HK-2 (cell line): ENCODE measurements at regions not wholly inside any gene's neighbourhood (a gene's known extent, or its start where the extent isn't known, plus 50 kb on each side); places are given as distances from the start of the nearest gene placed in this dataset.
"Not testable (repeated sequence)": the region's sequence is repeated elsewhere in the genome, so short reads cannot be mapped to it uniquely, and the experiment has no call there.

Experiments
- DNase-seq: peaks from one replicate; pipeline ENCODE4 v3.0.0-alpha.2; 2018; ENCODE audit not compliant: unreplicated experiment

- DNase-seq = no peak
Observed at GRCh38 chr4:72942565-72942964, 127.0 kb downstream of the COX18 start.

GRCh38 chr4:72938516-72938915 is 131.0 kb downstream of the COX18 start:
- DNase-seq = no peak

- no peak for DNase-seq
Observed at GRCh38 chr4:72935462-72935861, 134.1 kb downstream of the COX18 start.

GRCh38 chr4:72933029-72933428 is 136.5 kb downstream of the COX18 start:
- no peak for DNase-seq

- no peak for DNase-seq
Observed at GRCh38 chr4:72931346-72931745, 138.2 kb downstream of the COX18 start.

GRCh38 chr4:72929596-72930274 is 139.8 kb downstream of the COX18 start:
- DNase-seq = not testable (repeated sequence)

- no peak for DNase-seq
Observed at GRCh38 chr4:72924814-72925213, 144.7 kb downstream of the COX18 start.

GRCh38 chr4:72919937-72920336 is 149.6 kb downstream of the COX18 start:
- no peak for DNase-seq

GRCh38 chr4:72919464-72919863 is 150.1 kb downstream of the COX18 start:
- DNase-seq = no peak

GRCh38 chr4:72918362-72918761 is 151.2 kb downstream of the COX18 start:
- DNase-seq = no peak

GRCh38 chr4:72911316-72911715 is 158.2 kb downstream of the COX18 start:
- DNase-seq = no peak

- peak; percentile 3 for DNase-seq
Observed at GRCh38 chr4:72909461-72909860, 160.1 kb downstream of the COX18 start.

- DNase-seq = no peak
Observed at GRCh38 chr4:72902354-72902753, 167.2 kb downstream of the COX18 start.

GRCh38 chr4:72901553-72901952 is 168.0 kb downstream of the COX18 start:
- DNase-seq = no peak

GRCh38 chr4:72900952-72901351 is 168.6 kb downstream of the COX18 start:
- no peak for DNase-seq

- DNase-seq = no peak
Observed at GRCh38 chr4:72899621-72900020, 169.9 kb downstream of the COX18 start.

GRCh38 chr4:72899214-72899613 is 170.3 kb downstream of the COX18 start:
- DNase-seq = no peak

- no peak for DNase-seq
Observed at GRCh38 chr4:72896515-72896914, 173.0 kb downstream of the COX18 start.

- no peak for DNase-seq
Observed at GRCh38 chr4:72895408-72895807, 174.1 kb downstream of the COX18 start.

- DNase-seq = no peak
Observed at GRCh38 chr4:72893354-72894066, 176.0 kb downstream of the COX18 start.

- no peak for DNase-seq
Observed at GRCh38 chr4:72888331-72888730, 181.2 kb downstream of the COX18 start.

GRCh38 chr4:72887152-72887551 is 182.4 kb downstream of the COX18 start:
- DNase-seq = no peak

- DNase-seq = no peak
Observed at GRCh38 chr4:72886602-72887001, 182.9 kb downstream of the COX18 start.

GRCh38 chr4:72884225-72884624 is 185.3 kb downstream of the COX18 start:
- not testable (repeated sequence) for DNase-seq
